HEK293T (cell line): ENCODE measurements at regions not wholly inside any gene's neighbourhood (a gene's known extent, or its start where the extent isn't known, plus 50 kb on each side); places are given as distances from the start of the nearest gene placed in this dataset.

Experiments
- CTCF ChIA-PET: fragments of 350-600 bp; formaldehyde crosslinking; extraction: SDS; loops from one replicate; lab custom pipeline; 2021; ENCODE audit warnings: antibody characterized with exemption, inconsistent platforms; lab: Yijun Ruan, JAX
- POLR2A ChIA-PET: fragments of 350-600 bp; formaldehyde crosslinking; extraction: SDS; loops from one replicate; lab custom pipeline; 2020; ENCODE audit warnings: antibody characterized with exemption, inconsistent platforms; lab: Yijun Ruan, JAX
- DNase-seq: peaks from one replicate; pipeline ENCODE4 v3.0.0; 2012; ENCODE audit warnings: mixed read lengths; ENCODE audit errors: extremely low spot score
- ARNT ChIP-seq: fragments of 450-650 bp; IDR thresholded peaks from 2 replicates; pipeline ENCODE4 v1.6.1; 2017; ENCODE audit warnings: mild to moderate bottlenecking
- BHLHE40 ChIP-seq: fragments of 450-650 bp; IDR thresholded peaks from 2 replicates; pipeline ENCODE4 v1.6.1; 2016; ENCODE audit warnings: mild to moderate bottlenecking, moderate library complexity, borderline replicate concordance
- CTBP1 ChIP-seq: fragments of 450-650 bp; IDR thresholded peaks from 2 replicates; pipeline ENCODE4 v1.6.1; 2016; ENCODE audit warnings: borderline replicate concordance
- ELF4 ChIP-seq: fragments of 450-650 bp; IDR thresholded peaks from 2 replicates; pipeline ENCODE4 v1.6.1; 2017; ENCODE audit warnings: antibody characterized with exemption
- FOXA1 ChIP-seq: fragments of 450-650 bp; IDR thresholded peaks from 2 replicates; pipeline ENCODE4 v1.6.1; 2016; ENCODE audit warnings: mild to moderate bottlenecking
- FOXK2 ChIP-seq: fragments of 450-650 bp; IDR thresholded peaks from 2 replicates; pipeline ENCODE4 v1.6.1; 2016; ENCODE audit warnings: mild to moderate bottlenecking
- FOXM1 ChIP-seq: fragments of 450-650 bp; IDR thresholded peaks from 2 replicates; pipeline ENCODE4 v1.6.1; 2017; ENCODE audit warnings: mild to moderate bottlenecking, borderline replicate concordance
- HDGF ChIP-seq: fragments of 450-650 bp; IDR thresholded peaks from 2 replicates; pipeline ENCODE4 v1.6.1; 2017; ENCODE audit warnings: antibody characterized with exemption, borderline replicate concordance
- L3MBTL2 ChIP-seq: fragments of 450-650 bp; conservative IDR thresholded peaks from 2 replicates; pipeline ENCODE4 v1.6.1; 2016; ENCODE audit warnings: mild to moderate bottlenecking
- LEF1 ChIP-seq: fragments of 450-650 bp; IDR thresholded peaks from 2 replicates; pipeline ENCODE4 v1.6.1; 2017; ENCODE audit warnings: mild to moderate bottlenecking, borderline replicate concordance
- NFRKB ChIP-seq: fragments of 450-650 bp; IDR thresholded peaks from 2 replicates; pipeline ENCODE4 v1.6.1; 2016; ENCODE audit warnings: mild to moderate bottlenecking, moderate library complexity
- PKNOX1 ChIP-seq: fragments of 450-650 bp; IDR thresholded peaks from 2 replicates; pipeline ENCODE4 v1.6.1; 2016
- SP1 ChIP-seq: fragments of 450-650 bp; IDR thresholded peaks from 2 replicates; pipeline ENCODE4 v1.6.1; 2017
- SUZ12 ChIP-seq: fragments of 450-650 bp; IDR thresholded peaks from 2 replicates; pipeline ENCODE4 v1.6.1; 2016; ENCODE audit warnings: mild to moderate bottlenecking
- TARDBP ChIP-seq: fragments of 450-650 bp; IDR thresholded peaks from 2 replicates; pipeline ENCODE4 v1.6.1; 2016
- ZNF384 ChIP-seq: fragments of 450-650 bp; IDR thresholded peaks from 2 replicates; pipeline ENCODE4 v1.6.1; 2016

GRCh38 chr4:101710806-101711205 is 79.7 kb upstream of the BANK1 start:
- no peak for DNase-seq
- POLR2A ChIA-PET = no interaction called here
- no peak for TF ChIP-seq HDGF
- no peak for TF ChIP-seq SP1
- no peak for TF ChIP-seq ELF4
- no peak for TF ChIP-seq LEF1
- CTCF ChIA-PET = no interaction called here

GRCh38 chr4:101708293-101709039 is 82.1 kb upstream of the BANK1 start:
- no peak for DNase-seq
- ChIA-PET POLR2A (no interaction called here), CTCF (no interaction called here)
- TF ChIP-seq FOXA1 = no peak
- TF ChIP-seq FOXM1 = no peak
- no peak for TF ChIP-seq SP1
- no peak for TF ChIP-seq FOXK2
- no peak for TF ChIP-seq ARNT
- no peak for TF ChIP-seq BHLHE40
- TF ChIP-seq TARDBP = no peak
- TF ChIP-seq NFRKB = no peak

GRCh38 chr4:101707596-101707995 is 82.9 kb upstream of the BANK1 start:
- POLR2A ChIA-PET = no interaction called here
- CTCF ChIA-PET = no interaction called here
- no peak for DNase-seq
- no peak for TF ChIP-seq TARDBP
- TF ChIP-seq BHLHE40 = no peak
- no peak for TF ChIP-seq LEF1
- TF ChIP-seq ZNF384 = no peak
- no peak for TF ChIP-seq NFRKB
- no peak for TF ChIP-seq HDGF

- ChIA-PET CTCF (no interaction called here), POLR2A (no interaction called here)
- no peak for TF ChIP-seq ELF4
- TF ChIP-seq NFRKB = no peak
- no peak for TF ChIP-seq FOXM1
- no peak for TF ChIP-seq BHLHE40
- TF ChIP-seq CTBP1 = no peak
- TF ChIP-seq ZNF384 = no peak
- DNase-seq = no peak
Observed at GRCh38 chr4:101706535-101707057, 83.9 kb upstream of the BANK1 start.

GRCh38 chr4:101701551-101701950 is 89.0 kb upstream of the BANK1 start:
- ChIA-PET POLR2A (no interaction called here), CTCF (no interaction called here)
- TF ChIP-seq FOXA1 = no peak
- TF ChIP-seq FOXK2 = no peak
- TF ChIP-seq PKNOX1 = no peak
- TF ChIP-seq CTBP1 = no peak
- TF ChIP-seq L3MBTL2 = no peak
- TF ChIP-seq BHLHE40 = no peak
- TF ChIP-seq NFRKB = no peak
- TF ChIP-seq ARNT = no peak
- TF ChIP-seq LEF1 = no peak
- no peak for TF ChIP-seq ZNF384
- TF ChIP-seq FOXM1 = no peak
- TF ChIP-seq SUZ12 = no peak
- TF ChIP-seq SP1 = no peak
- TF ChIP-seq TARDBP = no peak
- no peak for TF ChIP-seq HDGF
- TF ChIP-seq ELF4 = no peak
- no peak for DNase-seq

GRCh38 chr4:101699441-101700124 is 90.9 kb upstream of the BANK1 start:
- POLR2A ChIA-PET = no interaction called here
- DNase-seq = no peak
- CTCF ChIA-PET = no interaction called here
- TF ChIP-seq NFRKB (no peak), ELF4 (no peak), SUZ12 (no peak), SP1 (no peak), TARDBP (no peak), LEF1 (no peak), FOXM1 (no peak), BHLHE40 (no peak), CTBP1 (no peak), HDGF (no peak), L3MBTL2 (no peak), PKNOX1 (no peak), FOXA1 (no peak), ZNF384 (no peak), ARNT (no peak), FOXK2 (no peak)

- DNase-seq = no peak
- TF ChIP-seq CTBP1 (no peak), BHLHE40 (no peak), FOXM1 (no peak), FOXK2 (no peak), TARDBP (no peak), ZNF384 (no peak), NFRKB (no peak), L3MBTL2 (no peak), FOXA1 (no peak), HDGF (no peak)
- ChIA-PET POLR2A (no interaction called here), CTCF (no interaction called here)
Observed at GRCh38 chr4:101697266-101697665, 93.3 kb upstream of the BANK1 start.
